ENCODE measurements at regions not wholly inside any gene's neighbourhood (a gene's known extent, or its start where the extent isn't known, plus 50 kb on each side); places are given as distances from the start of the nearest gene placed in this dataset.
"Not testable (repeated sequence)": the region's sequence is repeated elsewhere in the genome, so short reads cannot be mapped to it uniquely, and the experiment has no call there.

DNA sequence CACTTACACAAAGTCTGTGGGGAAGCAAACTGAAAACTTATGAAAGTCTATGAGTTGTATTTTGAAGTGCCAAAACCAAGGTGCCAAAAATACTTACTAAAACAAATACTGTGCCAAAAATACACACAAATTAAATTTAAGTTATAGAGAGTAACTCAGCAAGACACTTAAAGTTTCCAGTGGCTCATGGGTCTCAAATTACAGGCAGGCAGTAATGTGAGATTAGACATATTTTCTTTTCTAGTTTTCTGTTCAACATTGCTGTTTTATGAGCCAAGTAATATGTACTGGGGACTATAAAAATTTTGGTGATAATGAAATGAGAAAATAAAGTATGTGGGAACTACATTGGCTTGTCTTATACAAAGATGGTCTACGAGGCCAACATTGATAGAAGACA, 172.2 kb upstream of the SNX2 start:
- no peak for DNase-seq

DNA sequence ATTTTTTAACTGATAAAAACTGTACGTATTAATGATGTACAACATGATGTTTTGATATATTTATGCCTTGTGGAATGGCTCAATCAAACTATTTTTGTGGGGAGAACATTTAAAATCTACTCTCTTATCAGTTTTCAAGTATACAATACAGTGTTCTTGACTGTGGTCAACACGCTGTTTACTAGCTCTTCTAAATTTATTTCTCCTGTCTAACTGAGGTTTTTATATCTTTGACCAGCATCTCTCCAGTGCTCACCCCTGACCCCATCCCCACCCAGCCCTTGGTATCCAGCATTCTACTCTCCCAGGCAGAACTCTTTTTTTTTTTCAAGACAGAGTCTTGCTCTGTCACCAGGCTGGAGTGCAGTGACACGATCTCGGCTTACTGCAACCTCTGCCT, 169.6 kb upstream of the SNX2 start:
- no peak for DNase-seq

DNA sequence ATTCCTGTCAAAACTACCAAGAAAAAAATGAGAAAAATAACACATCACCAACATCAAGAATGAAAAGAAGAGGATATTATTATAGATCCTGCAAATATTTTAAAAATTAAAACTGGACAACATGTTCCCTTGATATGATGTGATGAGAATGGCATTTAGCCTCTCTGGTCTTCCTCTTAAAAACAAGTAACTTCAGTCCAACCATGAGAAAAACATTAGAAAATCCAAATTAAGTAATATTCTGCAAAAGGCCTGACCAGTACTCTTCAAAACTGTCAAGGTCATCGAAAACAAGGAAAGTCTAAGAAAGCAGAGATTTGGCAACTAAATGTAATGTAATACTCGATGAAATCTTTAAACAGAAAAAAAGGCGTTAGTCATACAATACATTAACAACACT, 167.1 kb upstream of the SNX2 start:
- no peak for DNase-seq

GRCh38 chr5:122608222-122608621, 166.7 kb upstream of the SNX2 start:
- DNase-seq: no peak

DNA sequence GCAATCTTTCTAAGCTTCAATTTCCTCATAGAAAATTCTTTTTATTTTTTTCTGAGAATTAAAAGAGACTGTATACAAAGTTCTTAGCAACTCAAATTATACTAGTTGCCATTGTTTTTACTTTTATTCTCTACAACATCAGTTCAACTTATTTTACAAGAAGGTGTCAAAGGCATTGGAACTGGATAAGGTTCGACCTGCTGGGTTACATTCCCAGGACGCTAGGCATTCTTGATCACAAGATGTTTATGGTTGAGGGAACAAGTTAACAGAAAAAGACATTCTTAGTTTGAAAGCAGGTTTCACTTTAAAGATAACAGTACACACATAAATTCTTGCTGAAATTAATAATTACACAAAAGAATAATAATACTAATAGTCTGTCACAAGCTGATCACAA, 163.5 kb upstream of the SNX2 start:
- DNase-seq: no peak

GRCh38 chr5:122612901-122613300, 162.0 kb upstream of the SNX2 start:
- no peak for DNase-seq

- DNase-seq: no peak
Measured at GRCh38 chr5:122615146-122615545, 159.7 kb upstream of the SNX2 start.

DNA sequence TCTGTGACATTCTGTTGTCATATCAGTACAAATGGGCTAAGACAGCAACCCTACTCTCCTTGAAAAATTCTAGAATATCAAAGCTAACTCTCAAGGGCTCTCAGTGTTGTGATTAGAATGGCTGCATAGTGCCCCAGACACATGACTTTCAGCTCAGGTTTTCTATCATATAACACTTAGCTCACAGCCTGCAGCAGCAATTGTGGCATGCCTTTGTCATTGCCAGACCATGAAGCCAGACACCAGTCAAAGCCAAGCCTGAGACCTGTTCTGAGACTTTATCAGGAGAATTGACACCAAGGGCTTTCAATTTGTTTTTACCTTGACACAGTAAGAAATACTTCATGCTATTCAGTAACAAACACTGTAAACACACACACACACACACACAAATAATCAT, 159.0 kb upstream of the SNX2 start:
- no peak for DNase-seq

GRCh38 chr5:122618046-122618445, 156.8 kb upstream of the SNX2 start:
- not testable (repeated sequence) for DNase-seq

DNA sequence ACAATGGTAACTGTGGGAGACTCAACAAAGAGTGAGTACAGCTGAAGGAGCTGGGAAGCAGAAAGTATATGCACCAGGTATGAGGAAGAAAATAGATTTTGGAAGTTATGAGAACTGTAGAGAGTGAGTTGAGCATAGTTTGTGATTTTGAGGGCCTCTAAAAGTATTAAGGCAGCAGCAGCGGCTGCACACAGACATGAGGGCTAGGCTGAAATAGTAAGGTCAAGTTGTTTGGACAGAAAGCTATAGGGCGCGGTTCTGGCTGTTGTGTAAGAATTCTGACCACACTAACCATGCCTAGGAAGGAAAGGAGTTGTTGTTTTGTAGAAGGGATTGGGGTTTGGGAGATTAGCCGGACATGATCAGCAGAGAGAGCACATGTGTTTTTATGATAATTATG, 154.1 kb upstream of the SNX2 start:
- not testable (repeated sequence) for DNase-seq

DNA sequence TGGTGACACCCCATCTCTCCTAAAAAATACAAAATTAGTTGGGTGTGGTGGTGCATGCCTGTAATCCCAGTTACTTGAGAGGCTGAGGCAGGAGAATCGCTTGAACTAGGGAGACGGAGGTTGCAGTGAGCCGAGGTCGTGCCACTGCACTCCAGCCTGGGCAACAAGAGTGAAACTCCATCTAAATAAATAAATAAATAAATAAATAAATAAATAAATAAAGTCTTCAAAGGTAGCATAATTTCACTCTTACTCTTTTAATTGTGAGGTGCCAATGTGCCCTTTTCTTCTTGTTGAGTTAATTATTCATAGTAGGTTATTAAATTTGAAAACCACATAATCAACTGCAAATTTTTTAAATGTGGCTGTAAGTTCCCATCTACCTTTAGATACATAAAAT, 146.2 kb upstream of the SNX2 start:
- DNase-seq: not testable (repeated sequence)

DNA sequence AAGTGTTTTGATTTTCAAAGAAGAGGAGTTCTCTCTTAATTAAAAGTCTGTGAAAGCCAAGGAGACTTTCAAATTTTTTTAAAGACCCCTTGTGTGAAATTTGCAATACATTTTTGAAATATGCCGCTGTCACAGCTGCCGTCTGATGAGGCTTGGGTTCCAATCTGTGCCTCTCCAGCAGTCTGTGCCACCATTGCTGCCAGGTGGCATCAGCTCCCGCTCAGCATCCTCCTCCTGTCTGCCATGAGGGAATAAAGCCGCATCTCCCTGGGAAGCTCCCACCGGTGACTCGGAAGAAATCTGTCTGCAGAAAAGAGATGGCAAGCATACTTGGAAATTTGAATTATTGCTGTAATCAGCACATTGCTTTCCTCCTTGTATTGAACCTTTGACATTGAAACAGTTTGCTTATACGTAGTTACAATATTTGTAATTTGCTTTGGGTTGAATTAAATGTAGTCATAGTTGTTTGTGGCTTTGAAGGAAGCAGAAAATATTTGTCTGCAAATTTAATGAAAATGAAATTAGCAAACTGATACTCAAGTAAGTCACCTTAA, 145.7 kb upstream of the SNX2 start:
- no peak for DNase-seq

- DNase-seq: no peak
Measured at GRCh38 chr5:122638581-122638980, 136.3 kb upstream of the SNX2 start.

DNA sequence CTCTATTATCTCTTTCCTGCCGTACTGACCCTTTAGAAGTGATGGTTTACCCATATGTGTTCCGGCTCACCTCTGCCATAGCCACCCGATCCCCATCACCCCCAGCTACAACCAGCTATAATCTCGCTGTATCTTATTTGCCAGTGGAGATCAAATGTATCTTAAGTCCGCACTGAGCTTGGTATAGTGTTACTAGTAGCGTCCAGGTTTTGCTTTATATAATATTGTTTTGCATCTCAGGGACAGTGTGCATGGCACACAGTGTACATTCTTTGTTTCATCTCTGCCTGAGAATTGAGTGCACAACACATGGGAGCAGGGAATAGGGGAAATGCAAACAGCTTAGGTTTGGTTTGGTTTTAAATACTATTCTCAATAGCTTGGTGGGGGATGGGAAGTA, 135.8 kb upstream of the SNX2 start:
- no peak for DNase-seq

GRCh38 chr5:122639864-122640263, 135.0 kb upstream of the SNX2 start:
- no peak for DNase-seq

GRCh38 chr5:122649080-122649479, 125.8 kb upstream of the SNX2 start:
- no peak for DNase-seq

DNA sequence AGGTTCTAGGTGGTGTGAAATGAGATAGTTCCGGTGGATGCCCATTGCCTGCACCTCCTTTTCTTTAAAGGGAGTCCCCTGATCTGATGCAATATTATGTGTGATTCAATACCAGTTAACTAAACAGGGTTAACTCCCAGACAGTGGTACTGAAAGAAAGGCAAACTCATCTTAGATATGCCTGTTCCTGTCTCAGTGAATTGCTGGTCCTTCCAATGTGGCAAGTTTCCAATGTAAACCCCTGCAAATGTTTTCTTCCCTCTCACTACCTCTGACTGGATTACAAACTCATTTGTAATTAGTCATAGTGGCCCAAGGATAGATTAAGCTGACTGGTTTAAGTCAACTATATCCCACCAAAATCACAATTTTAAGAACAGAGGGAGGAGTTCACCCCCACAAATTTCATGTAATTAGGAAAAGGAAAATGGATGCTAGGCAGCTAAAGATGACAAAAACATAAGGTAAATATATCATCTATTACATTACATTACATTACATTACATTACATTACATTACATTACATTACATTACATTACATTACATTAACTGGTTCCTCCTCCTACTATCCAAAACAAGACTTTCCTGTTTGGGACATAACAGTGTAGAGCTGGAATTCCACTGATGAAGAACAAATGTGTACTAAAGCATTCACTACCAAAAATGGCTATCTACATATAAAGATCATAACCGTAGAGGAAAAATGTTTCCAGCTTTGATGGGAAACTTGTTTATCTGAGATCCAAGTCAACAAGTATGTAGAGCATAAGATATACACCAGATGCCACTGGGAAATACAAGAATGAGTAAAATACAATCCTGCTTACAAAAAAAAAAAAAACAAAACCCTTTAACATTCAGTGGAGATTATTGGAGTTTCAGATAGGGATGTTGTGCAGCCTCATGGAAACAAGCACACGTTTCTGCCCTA, 121.5 kb upstream of the SNX2 start:
- DNase-seq: no peak

GRCh38 chr5:122656160-122656559, 118.7 kb upstream of the SNX2 start:
- DNase-seq: no peak

- DNase-seq: no peak
Measured at GRCh38 chr5:122656577-122656976, 118.3 kb upstream of the SNX2 start.

- DNase-seq: no peak
Measured at GRCh38 chr5:122661496-122662180, 113.2 kb upstream of the SNX2 start.

GRCh38 chr5:122665051-122665450, 109.8 kb upstream of the SNX2 start:
- no peak for DNase-seq

DNA sequence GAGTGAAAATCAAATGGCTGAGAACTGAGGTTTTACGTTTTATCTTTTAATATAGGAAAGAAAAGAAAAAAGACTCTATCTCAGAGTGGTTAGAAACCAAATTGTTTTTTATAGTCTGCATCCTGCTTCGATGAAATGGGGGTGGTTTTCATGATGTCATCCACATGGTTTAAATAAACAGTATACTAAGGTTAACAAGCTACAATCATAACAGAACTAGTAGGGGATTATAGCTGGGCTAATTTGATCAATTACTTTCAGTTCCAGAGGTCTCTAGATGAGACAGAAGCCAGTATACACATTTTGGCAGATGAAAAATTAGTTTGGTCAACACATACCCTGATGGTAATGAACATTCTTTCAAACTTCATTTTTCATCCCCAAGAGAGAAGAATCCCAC, 106.3 kb upstream of the SNX2 start:
- no peak for DNase-seq

GRCh38 chr5:122669709-122670108, 105.2 kb upstream of the SNX2 start:
- DNase-seq: not testable (repeated sequence)

- no peak for DNase-seq
Measured at GRCh38 chr5:122673343-122673742, 101.5 kb upstream of the SNX2 start.

Data from CD4-positive, alpha-beta T cell treated with Interleukin-17A for 1 hour (primary cell).